ENCODE measurements at regions not wholly inside any gene's neighbourhood (a gene's known extent, or its start where the extent isn't known, plus 50 kb on each side); places are given as distances from the start of the nearest gene placed in this dataset.

DNA sequence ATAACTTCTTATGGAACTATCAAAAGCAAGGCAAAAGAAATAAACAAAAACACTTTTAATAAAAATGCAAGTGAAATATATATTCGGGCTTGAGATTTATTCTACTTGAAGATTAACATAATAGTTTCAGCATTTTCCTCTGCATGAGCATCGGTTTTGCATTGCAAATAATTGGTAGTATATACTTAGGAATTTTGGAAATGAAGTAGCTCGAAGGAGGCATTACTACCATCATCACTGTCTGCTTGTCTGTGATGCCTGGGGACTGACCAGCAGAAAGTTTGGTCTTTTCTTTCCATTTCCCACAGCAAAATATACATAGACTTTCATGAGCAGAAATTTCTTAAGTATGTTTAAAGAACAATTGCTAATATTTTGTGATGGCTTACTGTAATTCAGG lies 570.7 kb downstream of the HTR1B start:
- 0% methylated on average over 1 of the region's 3 CpGs for WGBS (ENCODE audit: insufficient coverage)
- Mint-ChIP-seq H3K27me3 (ENCODE audit: low read depth in 2 of 2) (no peaks in the 10 kb centered on the region), H3K27ac (no peak overlapping the region), H3K4me3 (no peak overlapping the region), H3K9me3 (peaks cover 26% of the 10 kb centered on the region in 2 donors), H3K4me1 (no peaks in the 10 kb centered on the region), H3K36me3 (peaks cover 8% of the 10 kb centered on the region)
- no peak overlapping the region for H3K4me3 ChIP-seq (ENCODE audit: low read length)
- TF ChIP-seq, protein P1, sequence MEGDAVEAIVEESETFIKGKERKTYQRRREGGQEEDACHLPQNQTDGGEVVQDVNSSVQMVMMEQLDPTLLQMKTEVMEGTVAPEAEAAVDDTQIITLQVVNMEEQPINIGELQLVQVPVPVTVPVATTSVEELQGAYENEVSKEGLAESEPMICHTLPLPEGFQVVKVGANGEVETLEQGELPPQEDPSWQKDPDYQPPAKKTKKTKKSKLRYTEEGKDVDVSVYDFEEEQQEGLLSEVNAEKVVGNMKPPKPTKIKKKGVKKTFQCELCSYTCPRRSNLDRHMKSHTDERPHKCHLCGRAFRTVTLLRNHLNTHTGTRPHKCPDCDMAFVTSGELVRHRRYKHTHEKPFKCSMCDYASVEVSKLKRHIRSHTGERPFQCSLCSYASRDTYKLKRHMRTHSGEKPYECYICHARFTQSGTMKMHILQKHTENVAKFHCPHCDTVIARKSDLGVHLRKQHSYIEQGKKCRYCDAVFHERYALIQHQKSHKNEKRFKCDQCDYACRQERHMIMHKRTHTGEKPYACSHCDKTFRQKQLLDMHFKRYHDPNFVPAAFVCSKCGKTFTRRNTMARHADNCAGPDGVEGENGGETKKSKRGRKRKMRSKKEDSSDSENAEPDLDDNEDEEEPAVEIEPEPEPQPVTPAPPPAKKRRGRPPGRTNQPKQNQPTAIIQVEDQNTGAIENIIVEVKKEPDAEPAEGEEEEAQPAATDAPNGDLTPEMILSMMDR (IDR thresholded peaks at IDR 0.05), result no peak
- no peak for ATAC-seq
- no peaks in the 10 kb centered on the region for H3K36me3 ChIP-seq (ENCODE audit: control insufficient read depth, insufficient read depth, low read length)
- DNase-seq, result no peak
- H3K27ac ChIP-seq (ENCODE audit: low read length), result no peak overlapping the region
- no peaks in the 10 kb centered on the region for H3K4me1 ChIP-seq (ENCODE audit: control insufficient read depth, insufficient read depth, low read length)
- H3K27me3 ChIP-seq (ENCODE audit: control insufficient read depth, insufficient read depth, low read length), result no peaks in the 10 kb centered on the region
- peaks cover 12% of the 10 kb centered on the region for H3K9me3 ChIP-seq (ENCODE audit: control insufficient read depth, insufficient read depth, low read length)
- intact Hi-C loops (cut with micrococcal nuclease), result no loop called here

DNA sequence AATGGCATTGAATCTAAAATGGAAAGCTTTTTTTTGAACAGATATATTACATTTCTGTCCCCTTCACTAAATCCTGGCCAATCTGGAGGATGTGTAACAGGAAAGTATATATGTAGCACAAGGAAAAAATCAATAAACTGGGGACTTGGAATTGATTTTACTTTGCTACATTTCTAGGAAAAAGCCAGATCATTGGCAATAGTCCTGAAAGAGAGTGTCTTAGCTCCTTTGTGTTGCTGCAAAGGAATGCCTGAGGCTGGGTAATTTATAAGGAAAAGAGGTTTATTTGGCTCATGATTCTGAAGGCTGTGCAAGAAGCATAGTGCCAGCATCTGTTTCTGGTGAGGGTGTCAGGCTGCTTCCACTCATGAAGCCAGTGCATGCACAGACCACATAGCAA lies 574.9 kb downstream of the HTR1B start:
- no peaks in the 10 kb centered on the region for H3K27me3 ChIP-seq (ENCODE audit: control insufficient read depth, insufficient read depth, low read length)
- H3K27ac ChIP-seq (ENCODE audit: low read length), result no peak overlapping the region
- Mint-ChIP-seq H3K9me3 (peaks cover 8 to 16% of the 10 kb centered on the region in 2 donors), H3K27me3 (ENCODE audit: low read depth in 2 of 2) (no peaks in the 10 kb centered on the region), H3K36me3 (no peaks in the 10 kb centered on the region), H3K27ac (no peak overlapping the region), H3K4me3 (no peak overlapping the region), H3K4me1 (no peaks in the 10 kb centered on the region)
- H3K9me3 ChIP-seq (ENCODE audit: control insufficient read depth, insufficient read depth, low read length), result peaks cover 7% of the 10 kb centered on the region
- no peak overlapping the region for H3K4me3 ChIP-seq (ENCODE audit: low read length)
- no peak for ATAC-seq
- DNase-seq, result no peak
- intact Hi-C loops (cut with micrococcal nuclease), result no loop called here
- no peaks in the 10 kb centered on the region for H3K36me3 ChIP-seq (ENCODE audit: control insufficient read depth, insufficient read depth, low read length)
- TF ChIP-seq, protein P1 (IDR thresholded peaks at IDR 0.05), result no peak
- H3K4me1 ChIP-seq (ENCODE audit: control insufficient read depth, insufficient read depth, low read length), result no peaks in the 10 kb centered on the region

DNA sequence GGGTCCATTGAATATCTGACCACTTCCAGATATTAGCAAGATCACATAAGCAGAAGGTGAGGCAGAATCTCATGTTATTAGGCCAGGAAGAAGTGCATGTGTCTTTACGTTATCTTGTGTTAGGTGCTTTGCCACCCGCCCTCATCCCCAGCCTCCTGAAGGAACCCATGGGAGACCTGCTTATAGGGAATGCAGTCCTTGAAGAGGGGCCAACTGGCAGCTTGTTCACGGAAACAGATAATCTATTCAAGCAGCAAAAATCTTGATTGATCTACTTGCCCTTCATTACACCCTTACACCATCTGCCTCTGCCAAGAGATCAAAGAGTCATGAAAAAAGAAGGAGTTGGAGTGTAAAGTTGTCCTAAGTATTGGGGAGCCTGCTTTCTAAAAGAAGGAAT lies 576.4 kb downstream of the HTR1B start:
- H3K9me3 Mint-ChIP-seq, result peaks cover 12 to 16% of the 10 kb centered on the region in 2 donors
- DNase-seq (no peak), ATAC-seq (no peak)
- no peaks in the 10 kb centered on the region for H3K36me3 ChIP-seq (ENCODE audit: control insufficient read depth, insufficient read depth, low read length)
- H3K27me3 ChIP-seq (ENCODE audit: control insufficient read depth, insufficient read depth, low read length), result no peaks in the 10 kb centered on the region
- H3K9me3 ChIP-seq (ENCODE audit: control insufficient read depth, insufficient read depth, low read length), result peaks cover 7% of the 10 kb centered on the region
- no peak overlapping the region for H3K4me3 ChIP-seq (ENCODE audit: low read length)
- WGBS (ENCODE audit: insufficient coverage), result 65% methylated on average over 2 of the region's 3 CpGs
- H3K36me3 Mint-ChIP-seq, result no peaks in the 10 kb centered on the region
- H3K27ac Mint-ChIP-seq, result no peak overlapping the region
- H3K27me3 Mint-ChIP-seq (ENCODE audit: low read depth in 2 of 2), result no peaks in the 10 kb centered on the region
- intact Hi-C loops (cut with micrococcal nuclease), result no loop called here
- H3K27ac ChIP-seq (ENCODE audit: low read length), result no peak overlapping the region
- H3K4me1 ChIP-seq (ENCODE audit: control insufficient read depth, insufficient read depth, low read length), result no peaks in the 10 kb centered on the region
- H3K4me1 Mint-ChIP-seq, result no peaks in the 10 kb centered on the region
- TF ChIP-seq, protein P1 (IDR thresholded peaks at IDR 0.05), result no peak
- H3K4me3 Mint-ChIP-seq, result no peak overlapping the region

DNA sequence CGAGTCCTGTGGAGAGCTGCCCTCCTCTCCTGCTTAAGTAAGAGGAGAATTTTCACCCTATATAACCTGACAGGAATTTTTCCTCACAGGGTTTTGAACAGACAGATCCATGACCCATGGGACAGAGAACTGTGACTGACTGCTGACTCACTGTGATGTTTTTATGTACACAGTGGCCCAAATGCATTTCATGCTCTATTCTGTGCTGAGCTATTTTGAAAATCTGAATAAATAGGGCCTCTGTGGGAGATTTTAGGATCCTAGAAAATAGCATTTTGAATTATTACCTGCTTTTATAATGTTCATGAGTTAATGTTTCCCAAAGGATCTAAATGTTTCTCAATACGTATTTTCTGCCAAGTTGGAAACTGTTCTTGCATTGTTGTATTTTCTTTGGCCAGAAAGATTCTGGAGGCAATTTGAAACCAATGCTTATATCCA lies 577.4 kb downstream of the HTR1B start:
- Mint-ChIP-seq H3K9me3 (peaks cover 12 to 16% of the 10 kb centered on the region in 2 donors), H3K27me3 (ENCODE audit: low read depth in 2 of 2) (no peaks in the 10 kb centered on the region), H3K4me1 (no peaks in the 10 kb centered on the region), H3K36me3 (no peaks in the 10 kb centered on the region), H3K4me3 (no peak overlapping the region), H3K27ac (no peak overlapping the region)
- Histone ChIP-seq H3K36me3 (ENCODE audit: control insufficient read depth, insufficient read depth, low read length) (no peaks in the 10 kb centered on the region), H3K4me3 (ENCODE audit: low read length) (no peak overlapping the region), H3K27ac (ENCODE audit: low read length) (no peak overlapping the region), H3K4me1 (ENCODE audit: control insufficient read depth, insufficient read depth, low read length) (no peaks in the 10 kb centered on the region), H3K9me3 (ENCODE audit: control insufficient read depth, insufficient read depth, low read length) (peaks cover 7% of the 10 kb centered on the region), H3K27me3 (ENCODE audit: control insufficient read depth, insufficient read depth, low read length) (no peaks in the 10 kb centered on the region)
- intact Hi-C loops (cut with micrococcal nuclease), result no loop called here
- no peak for DNase-seq
- ATAC-seq, result no peak
- TF ChIP-seq, protein P1 (IDR thresholded peaks at IDR 0.05), result no peak
- WGBS (ENCODE audit: insufficient coverage), result 69% methylated on average over 2 of the region's 2 CpGs

All from natural killer cell (primary cell).